Lung microvascular endothelial cell (primary cell): ENCODE measurements at regions not wholly inside any gene's neighbourhood (a gene's known extent, or its start where the extent isn't known, plus 50 kb on each side); places are given as distances from the start of the nearest gene placed in this dataset.
A peak's percentile ranks its signal among the peaks of the same experiment; 100 is the strongest.

Experiments
- DNase-seq, 2 donors: peaks; one replicate each; pipeline versions ENCODE4 v3.0.0 to v3.0.0-alpha.2; 2010; ENCODE audit warnings: low read depth in 2 of 2

- no peak for DNase-seq
Observed at GRCh38 chr11:128266893-128267292, 320.5 kb downstream of the ETS1 start.

GRCh38 chr11:128262463-128263345 lies 324.7 kb downstream of the ETS1 start:
- no peak for DNase-seq

DNA sequence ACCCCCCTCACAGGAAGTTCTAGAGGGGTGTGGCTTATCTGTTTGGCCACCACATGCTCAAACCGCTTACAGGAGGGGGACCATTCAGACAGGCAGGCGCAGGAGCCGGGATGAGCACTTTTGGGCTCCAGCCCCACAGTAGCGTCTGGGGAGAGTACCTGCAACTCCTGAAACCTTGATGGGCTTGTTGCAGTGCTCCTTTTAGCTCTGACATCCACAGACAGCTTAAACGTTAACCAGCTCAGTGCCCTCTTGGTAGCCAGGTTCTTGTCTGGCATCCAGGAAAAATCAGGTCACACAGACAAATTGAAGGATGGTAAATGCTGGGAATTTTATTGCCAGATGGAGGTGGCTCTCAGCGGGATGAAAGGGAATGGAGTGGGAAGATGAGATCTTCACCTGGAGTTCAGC lies 326.3 kb downstream of the ETS1 start:
- DNase-seq, result no peak

DNA sequence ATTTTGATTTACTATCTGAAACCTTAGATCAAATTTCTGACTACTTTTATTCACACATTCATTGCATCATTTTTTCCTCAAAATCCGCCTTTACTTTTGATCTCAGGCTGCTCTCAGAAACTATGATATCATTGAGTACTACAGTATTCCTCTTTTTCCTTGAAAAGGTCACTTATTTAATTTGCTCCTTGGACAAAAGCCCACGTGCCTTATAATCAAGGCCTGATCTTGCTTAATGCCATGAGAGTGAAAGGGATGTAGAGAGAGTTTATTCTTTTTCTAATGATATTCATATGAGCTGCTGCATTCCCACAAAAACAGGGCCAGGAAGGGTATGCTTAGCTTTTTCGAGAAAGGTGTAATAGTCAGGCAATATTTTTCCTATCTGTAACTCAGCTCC lies 327.0 kb downstream of the ETS1 start:
- no peak for DNase-seq

GRCh38 chr11:128259816-128260215 lies 327.5 kb downstream of the ETS1 start:
- DNase-seq, result no peak

- no peak for DNase-seq
Observed at GRCh38 chr11:128254941-128255340, 332.4 kb downstream of the ETS1 start.

DNA sequence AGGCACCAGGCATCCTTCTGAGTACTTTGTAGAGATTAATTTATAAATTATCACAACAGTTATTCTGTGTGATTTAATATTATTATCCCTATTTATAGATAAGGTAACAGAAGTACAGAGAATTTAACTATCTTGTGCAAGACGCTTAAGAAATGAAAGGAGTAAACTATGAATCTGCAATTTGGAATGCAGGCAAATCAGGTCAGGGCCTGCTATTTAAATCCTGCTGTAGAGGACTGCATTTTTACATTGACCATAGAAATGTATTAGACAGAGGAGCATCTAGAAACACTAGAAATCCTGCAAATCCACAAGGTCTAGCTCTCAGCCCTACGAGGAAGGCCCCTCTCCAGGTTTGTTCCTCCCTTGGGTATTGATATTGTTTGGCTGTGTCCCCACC lies 336.2 kb downstream of the ETS1 start:
- DNase-seq, result no peak

DNA sequence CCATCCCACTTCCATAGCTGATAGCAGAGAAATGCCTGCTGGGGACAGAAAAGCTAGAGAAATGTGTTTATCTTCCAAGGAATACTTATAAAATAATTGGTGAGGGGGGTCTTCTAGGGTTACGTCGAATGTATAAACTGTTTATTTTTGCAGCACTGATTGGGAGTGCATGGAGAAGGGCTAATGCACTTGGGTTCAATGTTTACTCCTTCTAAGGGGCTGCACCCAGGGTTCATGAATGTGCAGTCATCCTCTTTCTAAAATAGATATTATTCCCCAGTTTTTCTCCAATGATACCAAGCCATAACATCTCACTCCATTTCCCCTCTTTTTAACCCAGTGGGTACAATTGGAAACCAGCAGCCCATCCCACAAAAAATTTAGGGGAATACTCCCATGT lies 336.9 kb downstream of the ETS1 start:
- DNase-seq, result no peak

GRCh38 chr11:128246810-128247594 lies 340.4 kb downstream of the ETS1 start:
- DNase-seq, result no peak

- DNase-seq, result no peak
Observed at GRCh38 chr11:128246364-128246801, 341.0 kb downstream of the ETS1 start.

DNA sequence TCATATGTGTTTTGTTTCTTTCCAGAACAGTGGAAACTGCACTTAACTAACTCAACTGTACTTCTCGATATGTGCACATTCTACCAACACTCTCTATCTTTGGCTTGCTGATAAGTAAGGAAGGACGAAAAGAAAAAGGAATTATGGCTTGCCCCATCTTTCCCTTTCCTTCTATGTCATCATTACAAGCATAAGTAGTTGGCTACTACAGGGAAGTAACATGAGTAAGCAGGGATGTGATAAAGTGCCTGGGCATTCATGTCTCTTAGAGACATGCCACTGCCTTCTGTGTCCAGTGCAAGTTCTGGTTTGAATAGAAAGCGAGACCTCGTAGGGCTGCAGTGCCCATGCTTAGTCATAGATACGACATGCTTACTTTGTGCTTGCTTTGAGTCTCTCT lies 342.5 kb downstream of the ETS1 start:
- DNase-seq, result no peak

- DNase-seq, result no peak
Observed at GRCh38 chr11:128242451-128242850, 344.9 kb downstream of the ETS1 start.

DNA sequence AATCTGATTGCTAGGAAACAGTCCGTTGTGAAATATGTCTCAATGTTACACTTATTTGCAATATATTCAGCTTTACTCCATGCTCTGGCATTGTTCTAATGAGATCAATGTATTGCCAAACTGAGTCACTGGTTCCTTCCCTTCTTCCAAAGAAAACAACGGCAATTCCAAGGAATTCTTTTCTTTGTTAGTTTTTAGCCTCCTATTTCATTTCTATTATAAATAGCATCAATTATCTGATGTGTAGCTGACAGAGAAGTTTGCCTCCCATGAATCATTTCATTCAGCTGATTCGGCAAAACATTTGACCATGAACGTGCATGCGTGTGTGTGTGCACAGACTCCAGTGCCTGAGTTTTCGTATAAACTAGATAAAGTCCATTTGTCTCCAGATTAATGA lies 346.8 kb downstream of the ETS1 start:
- DNase-seq, result peak; percentile 62 to 81

DNA sequence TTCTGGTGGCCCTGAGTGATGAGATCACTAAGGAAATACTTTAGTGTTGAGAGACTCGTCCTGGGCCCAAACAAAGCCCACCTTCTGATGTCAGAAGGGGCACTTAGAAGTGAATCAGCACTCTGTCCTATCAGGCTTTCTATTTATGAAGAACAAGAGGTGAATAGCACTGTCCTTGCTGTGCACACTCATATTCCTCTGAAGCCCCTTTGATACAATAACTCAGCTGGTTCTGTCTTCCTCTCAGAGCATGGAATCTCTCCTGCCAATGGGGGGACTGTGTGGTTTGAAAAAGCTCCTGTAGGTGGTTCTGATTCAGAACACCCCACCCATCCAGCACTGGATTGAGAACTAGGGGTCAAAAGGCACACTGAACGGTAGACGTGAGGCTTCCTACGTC lies 348.1 kb downstream of the ETS1 start:
- DNase-seq, result peak in 1 of 2 donors; percentile 8

DNA sequence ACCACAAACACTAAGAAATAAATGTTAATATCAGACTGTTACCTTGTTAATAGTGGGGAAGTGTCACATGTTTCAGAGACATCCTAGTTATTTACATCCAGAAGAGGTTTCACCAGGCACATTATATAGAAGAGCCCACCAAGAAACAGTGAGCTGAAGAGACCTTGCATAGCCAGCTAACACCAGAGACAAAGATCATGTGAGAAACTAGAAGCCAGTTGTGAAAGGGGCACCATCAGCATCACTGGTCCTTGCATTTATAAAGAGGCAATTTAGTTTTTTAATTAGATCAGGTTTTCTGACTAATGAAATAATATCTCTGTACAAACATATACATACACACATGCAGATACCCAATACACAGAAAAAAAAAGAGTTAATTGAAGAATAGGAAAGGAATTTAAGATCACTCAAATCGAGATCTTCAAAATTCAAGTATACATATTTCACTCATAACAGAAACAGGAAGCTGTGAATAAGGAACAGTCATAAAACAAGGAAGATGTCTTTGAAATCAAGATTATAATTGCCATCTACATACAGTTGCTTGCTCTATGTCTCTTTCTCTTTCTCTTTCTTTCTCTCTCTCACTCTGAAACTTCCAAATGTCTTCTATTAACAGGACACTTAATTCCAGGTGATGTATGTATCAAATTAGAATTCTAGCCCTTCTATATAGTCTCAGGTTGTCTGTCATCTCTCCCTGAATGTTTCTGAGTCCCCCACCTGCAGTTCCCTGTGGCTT lies 348.7 kb downstream of the ETS1 start:
- DNase-seq, result peak in 1 of 2 donors; percentile 32

- peak in 1 of 2 donors; percentile 54 for DNase-seq
Observed at GRCh38 chr11:128236506-128237498, 350.6 kb downstream of the ETS1 start.

DNA sequence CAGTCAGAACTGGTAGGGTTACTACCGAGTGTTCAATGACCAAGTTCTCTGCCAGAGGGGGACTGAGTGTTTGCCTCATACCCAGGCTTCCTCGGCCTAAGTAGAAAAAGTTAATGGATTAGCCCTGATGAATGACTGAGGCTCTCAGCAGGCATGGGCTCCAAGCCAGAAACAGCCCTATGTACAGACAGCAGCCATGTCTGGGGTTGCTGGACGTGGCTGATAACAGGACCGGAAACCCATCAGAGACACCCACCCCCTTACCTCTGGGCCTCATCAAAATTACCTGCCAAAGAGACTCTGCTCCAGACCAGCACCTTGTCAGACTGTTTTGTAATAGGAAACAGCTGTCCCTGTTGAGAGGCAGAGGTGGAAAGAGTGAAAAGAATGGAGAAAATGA lies 351.4 kb downstream of the ETS1 start:
- peak; percentile 29 to 97 for DNase-seq

DNA sequence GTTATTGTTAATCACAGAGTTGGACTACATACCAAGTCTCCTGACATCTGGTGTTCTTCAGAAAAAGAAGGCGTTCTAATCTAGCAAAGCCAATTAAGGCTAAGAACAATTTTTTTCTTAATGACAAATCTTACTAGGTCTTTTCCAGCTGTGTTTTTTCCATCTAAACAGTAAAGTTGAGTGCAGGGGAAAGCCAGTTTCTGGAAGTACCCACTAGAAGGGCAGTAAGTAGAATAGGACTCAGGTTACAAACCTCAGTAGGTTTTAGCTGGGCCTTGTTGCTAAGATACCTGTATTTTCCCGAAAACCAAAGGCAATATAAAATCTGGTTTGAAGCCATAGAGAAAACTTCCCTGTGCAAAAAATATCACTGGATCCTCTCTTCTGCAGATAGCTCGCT lies 351.9 kb downstream of the ETS1 start:
- DNase-seq, result peak in 1 of 2 donors; percentile 71

DNA sequence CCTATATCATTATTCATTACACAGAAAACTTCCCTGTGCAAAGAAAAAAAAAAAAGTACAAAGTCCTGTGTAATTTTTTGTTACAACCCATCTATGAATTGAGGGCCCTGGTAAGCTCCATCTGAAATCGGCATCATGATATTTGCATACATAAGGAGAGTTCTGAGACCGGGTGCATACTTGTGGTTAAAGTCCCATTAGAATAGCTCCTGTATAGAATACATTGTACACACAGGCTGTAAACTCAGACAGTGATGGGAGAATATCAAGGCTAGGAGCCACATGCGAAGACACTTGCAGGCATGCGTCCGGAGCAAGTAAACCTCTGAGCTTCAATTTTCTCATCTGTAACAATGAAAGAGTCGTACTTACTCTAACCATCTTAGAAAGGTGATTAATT lies 353.2 kb downstream of the ETS1 start:
- DNase-seq, result no peak

DNA sequence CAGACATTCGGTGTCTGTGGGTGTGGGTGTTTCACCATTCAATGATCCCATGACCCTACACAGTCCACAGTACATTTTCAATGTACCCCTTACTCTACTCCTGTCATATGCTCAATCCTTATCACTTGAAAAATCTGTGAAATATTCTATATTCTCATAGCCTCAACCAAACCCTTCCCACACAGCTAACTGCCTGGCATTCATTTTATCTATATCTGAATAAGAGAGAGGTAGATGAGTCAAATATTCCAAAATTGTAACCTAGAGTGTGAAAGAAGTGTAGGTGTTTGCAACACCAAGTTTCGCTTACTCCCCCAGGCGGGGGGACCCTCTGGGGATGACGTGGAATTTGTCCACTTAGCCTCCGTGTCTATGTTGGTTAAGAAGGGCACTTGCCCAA lies 354.8 kb downstream of the ETS1 start:
- no peak for DNase-seq
